MM.1S (cell line): ENCODE measurements at regions not wholly inside any gene's neighbourhood (a gene's known extent, or its start where the extent isn't known, plus 50 kb on each side); places are given as distances from the start of the nearest gene placed in this dataset.
"Not testable (repeated sequence)": the region's sequence is repeated elsewhere in the genome, so short reads cannot be mapped to it uniquely, and the experiment has no call there.

Experiments used
- DNase-seq: peaks from one replicate; pipeline ENCODE4 v3.0.0-alpha.2; 2015
- H2AFZ ChIP-seq: fragments of 300-600 bp; sonication (generic); 2 replicates; pipeline ENCODE4 v1.6.0; 2016; ENCODE audit warnings: antibody characterized with exemption, low read length
- H3F3A ChIP-seq: fragments of 300-600 bp; sonication (generic); 2 replicates; pipeline ENCODE4 v1.6.1; 2016; ENCODE audit warnings: mild to moderate bottlenecking, antibody characterized with exemption, low read length, moderate library complexity, mixed read lengths; ENCODE audit not compliant: insufficient read depth
- H3K27ac ChIP-seq: fragments of 300-600 bp; sonication (generic); 2 replicates; pipeline ENCODE4 v1.5.1; 2016; ENCODE audit warnings: mild to moderate bottlenecking, low read length
- H3K27me3 ChIP-seq: fragments of 300-600 bp; sonication (generic); replicated peaks from 2 replicates; pipeline ENCODE4 v1.6.0; 2016; ENCODE audit warnings: low read length; ENCODE audit not compliant: insufficient read depth
- H3K36me3 ChIP-seq: fragments of 300-600 bp; sonication (generic); replicated peaks from 2 replicates; pipeline ENCODE4 v1.6.1; 2016; ENCODE audit warnings: mild to moderate bottlenecking, low read length, mixed read lengths; ENCODE audit not compliant: insufficient read depth
- H3K4me1 ChIP-seq: fragments of 300-600 bp; sonication (generic); 2 replicates; pipeline ENCODE4 v1.6.1; 2016; ENCODE audit warnings: low read length, mixed read lengths
- H3K4me2 ChIP-seq: fragments of 300-600 bp; sonication (generic); 2 replicates; pipeline ENCODE4 v1.6.0; 2016; ENCODE audit warnings: low read depth, low read length
- H3K4me3 ChIP-seq: fragments of 300-600 bp; sonication (generic); 2 replicates; pipeline ENCODE4 v1.5.1; 2016; ENCODE audit warnings: low read length, mixed read lengths
- H3K79me2 ChIP-seq: fragments of 300-600 bp; sonication (generic); 2 replicates; pipeline ENCODE4 v1.6.1; 2016; ENCODE audit warnings: mixed run types, low read length, mixed read lengths
- H3K9ac ChIP-seq: fragments of 300-600 bp; sonication (generic); 2 replicates; pipeline ENCODE4 v1.6.1; 2016; ENCODE audit warnings: low read length, mixed read lengths
- H3K9me2 ChIP-seq: fragments of 300-600 bp; sonication (generic); replicated peaks from 2 replicates; pipeline ENCODE4 v1.6.1; 2016; ENCODE audit warnings: mild to moderate bottlenecking, low read length, mixed read lengths; ENCODE audit not compliant: insufficient read depth
- H3K9me3 ChIP-seq: fragments of 300-600 bp; sonication (generic); replicated peaks from 2 replicates; pipeline ENCODE4 v1.6.1; 2016; ENCODE audit warnings: mild to moderate bottlenecking, low read length, mixed read lengths; ENCODE audit not compliant: insufficient read depth
- H4K20me1 ChIP-seq: fragments of 300-600 bp; sonication (generic); 2 replicates; pipeline ENCODE4 v1.6.1; 2016; ENCODE audit warnings: mild to moderate bottlenecking, low read length, moderate library complexity, mixed read lengths; ENCODE audit not compliant: insufficient read depth
- CTCF ChIP-seq: fragments of 300-600 bp; sonication (generic); IDR thresholded peaks from 2 replicates; pipeline ENCODE4 v1.5.1; 2016; ENCODE audit warnings: antibody characterized with exemption, low read length, mixed read lengths
- EZH2 ChIP-seq: fragments of 300-600 bp; sonication (generic); optimal IDR thresholded peaks from 2 replicates; pipeline ENCODE3; 2017; ENCODE audit warnings: low read depth, mild to moderate bottlenecking, antibody characterized with exemption, low read length, mixed read lengths
- EZH2phosphoT487 ChIP-seq: fragments of 300-600 bp; sonication (generic); IDR thresholded peaks from 2 replicates; pipeline ENCODE4 v1.6.1; 2018; ENCODE audit warnings: antibody characterized with exemption, low read length

DNA sequence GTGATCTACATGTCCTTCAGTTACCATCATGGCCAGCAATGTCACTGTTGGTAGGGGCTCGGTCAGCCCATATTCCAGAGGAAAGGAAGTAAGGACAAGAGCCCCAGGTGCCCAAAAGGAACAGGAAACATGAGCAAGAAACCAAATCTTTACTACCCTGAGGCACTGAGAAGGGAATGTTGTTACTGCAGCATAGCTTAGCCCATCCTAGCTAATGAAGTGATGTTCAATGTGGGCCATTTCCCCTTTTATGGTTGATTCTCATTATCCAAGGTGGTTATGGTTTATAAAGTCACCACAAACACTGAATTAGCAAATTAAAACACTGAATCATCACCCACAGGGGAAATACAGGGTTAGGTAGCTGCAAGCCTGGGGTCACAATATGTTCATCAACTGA lies 88.4 kb upstream of the C10orf90 start:
- Histone ChIP-seq H4K20me1 (no peaks in the 10 kb centered on the region), H3K36me3 (no peaks in the 10 kb centered on the region), H3F3A (no peaks in the 10 kb centered on the region), H3K4me2 (no peak overlapping the region), H3K4me3 (no peak overlapping the region), H3K9me3 (no peaks in the 10 kb centered on the region), H2AFZ (no peak overlapping the region), H3K4me1 (no peaks in the 10 kb centered on the region), H3K9me2 (no peaks in the 10 kb centered on the region), H3K27ac (no peak overlapping the region), H3K9ac (no peak overlapping the region), H3K79me2 (no peaks in the 10 kb centered on the region), H3K27me3 (no peaks in the 10 kb centered on the region)
- TF ChIP-seq EZH2phosphoT487 (no peak), EZH2 (no peak), CTCF (no peak)
- DNase-seq, result no peak

GRCh38 chr10:126759531-126759930 lies 89.0 kb upstream of the C10orf90 start:
- H2AFZ ChIP-seq, result no peak overlapping the region
- no peak overlapping the region for H3K27ac ChIP-seq
- H3K79me2 ChIP-seq, result no peaks in the 10 kb centered on the region
- H3K4me3 ChIP-seq, result no peak overlapping the region
- no peaks in the 10 kb centered on the region for H3F3A ChIP-seq
- H3K36me3 ChIP-seq, result no peaks in the 10 kb centered on the region
- no peak overlapping the region for H3K4me2 ChIP-seq
- H4K20me1 ChIP-seq, result no peaks in the 10 kb centered on the region
- no peaks in the 10 kb centered on the region for H3K4me1 ChIP-seq
- H3K9ac ChIP-seq, result no peak overlapping the region
- H3K9me2 ChIP-seq, result no peaks in the 10 kb centered on the region
- no peaks in the 10 kb centered on the region for H3K9me3 ChIP-seq
- H3K27me3 ChIP-seq, result no peaks in the 10 kb centered on the region
- TF ChIP-seq EZH2phosphoT487, result no peak
- no peak for TF ChIP-seq EZH2
- TF ChIP-seq CTCF, result no peak
- DNase-seq, result no peak

GRCh38 chr10:126766646-126767045 lies 96.2 kb upstream of the C10orf90 start:
- H3K4me2 ChIP-seq, DNase-seq, H3F3A ChIP-seq, H3K4me1 ChIP-seq, H2AFZ ChIP-seq, H3K4me3 ChIP-seq, H4K20me1 ChIP-seq, H3K9me3 ChIP-seq, H3K79me2 ChIP-seq, H3K9ac ChIP-seq, H3K27ac ChIP-seq, H3K36me3 ChIP-seq, H3K9me2 ChIP-seq, H3K27me3 ChIP-seq: not testable (repeated sequence)

GRCh38 chr10:126770809-126771208 lies 100.3 kb upstream of the C10orf90 start:
- TF ChIP-seq CTCF (no peak), EZH2phosphoT487 (no peak), EZH2 (no peak)
- no peak for DNase-seq
- H3K9me2 ChIP-seq, result no peaks in the 10 kb centered on the region
- H3K27ac ChIP-seq, result no peak overlapping the region
- H2AFZ ChIP-seq, result no peak overlapping the region
- H3K79me2 ChIP-seq, result no peaks in the 10 kb centered on the region
- H3F3A ChIP-seq, result no peaks in the 10 kb centered on the region
- H3K36me3 ChIP-seq, result no peaks in the 10 kb centered on the region
- no peak overlapping the region for H3K4me3 ChIP-seq
- no peak overlapping the region for H3K4me2 ChIP-seq
- no peaks in the 10 kb centered on the region for H4K20me1 ChIP-seq
- no peaks in the 10 kb centered on the region for H3K9me3 ChIP-seq
- no peaks in the 10 kb centered on the region for H3K4me1 ChIP-seq
- no peaks in the 10 kb centered on the region for H3K27me3 ChIP-seq
- no peak overlapping the region for H3K9ac ChIP-seq
